HCT116 (cell line): ENCODE measurements at regions not wholly inside any gene's neighbourhood (a gene's known extent, or its start where the extent isn't known, plus 50 kb on each side); places are given as distances from the start of the nearest gene placed in this dataset.

Source experiments
- ATAC-seq: fragments of 200-7000 bp; cut with Tn5 transposase; 2 replicates; pipeline ENCODE4 v1.9.1; 2020; ENCODE audit warnings: mild to moderate bottlenecking, moderate library complexity
- BruUV-seq: library from RNA; stranded (reverse); fragments of 400-500 nt; replicated peaks from 2 replicates; lab custom pipeline; 2021; lab: Mats Ljungman, UMichigan
- CTCF ChIA-PET: fragments of 300-600 bp; sonication (Branson Sonifier 250); formaldehyde crosslinking; loops from one replicate; lab custom pipeline; 2021; ENCODE audit warnings: antibody characterized with exemption; lab: Charles Lee
- POLR2A ChIA-PET: fragments of 300-600, 350-600 bp; sonication (Branson Sonifier 250); formaldehyde crosslinking; loops from one replicate; lab custom pipeline; 2021; ENCODE audit warnings: antibody characterized with exemption; lab: Charles Lee
- RAD21 ChIA-PET, 2 experiments: fragments of 300-600 bp; sonication (Branson Sonifier 250); formaldehyde crosslinking; loops; one replicate each; lab custom pipeline; 2023; ENCODE audit warnings: low total read pairs in 2 of 2; ENCODE audit not compliant: uncharacterized antibody in 2 of 2, unreplicated experiment in 2 of 2, low non-redundant PET in 1 of 2; lab: Charles Lee
- DNase-seq: peaks from one replicate; pipeline ENCODE4 v3.0.0-alpha.2; 2010; ENCODE audit warnings: low read depth, low spot score
- H2AFZ ChIP-seq: fragments of 200-600 bp; shearing (Covaris generic), sonication (generic); 2 replicates; pipeline ENCODE4 v1.6.1; 2017; ENCODE audit warnings: low read depth, mixed run types, mixed read lengths, antibody characterized with exemption, low read length; ENCODE audit not compliant: poor library complexity, severe bottlenecking
- H3K27ac ChIP-seq: 2 replicates; pipeline ENCODE4 v1.5.1; 2012; ENCODE audit warnings: low read depth, low read length
- H3K27me3 ChIP-seq: fragments of 200-600 bp; sonication (generic); 2 replicates; pipeline ENCODE4 v1.6.1; 2016; ENCODE audit warnings: mixed run types, low read length, mixed read lengths; ENCODE audit not compliant: insufficient read depth
- H3K36me3 ChIP-seq, 2 experiments: fragments of 200-500 bp in 1 of 2; fragments of 200-600 bp in 1 of 2; sonication (Bioruptor generic) in 1 of 2; sonication (generic) in 1 of 2; 2 replicates each; pipeline versions ENCODE4 v1.5.1 to v1.6.1; 2014 to 2016; ENCODE audit warnings: low read length in 2 of 2, inconsistent platforms in 1 of 2, mixed read lengths in 1 of 2, mixed run types in 1 of 2; ENCODE audit not compliant: insufficient read depth in 2 of 2, control insufficient read depth in 1 of 2
- H3K4me1 ChIP-seq, 2 experiments: fragments of 200-600 bp in 1 of 2; sonication (generic) in 1 of 2; 2 replicates each; pipeline versions ENCODE4 v1.5.1 to v1.6.1; 2012 to 2017; ENCODE audit warnings: low read length in 2 of 2, inconsistent platforms in 1 of 2, mild to moderate bottlenecking in 1 of 2, mixed read lengths in 1 of 2, mixed run types in 1 of 2, moderate library complexity in 1 of 2; ENCODE audit not compliant: insufficient read depth in 2 of 2, control insufficient read depth in 1 of 2
- H3K4me2 ChIP-seq: fragments of 200-600 bp; sonication (generic); 2 replicates; pipeline ENCODE4 v1.6.1; 2017; ENCODE audit warnings: mixed run types, low read length, mixed read lengths
- H3K4me3 ChIP-seq, 2 experiments: fragments of 200-600 bp in 1 of 2; sonication (generic) in 1 of 2; replicated peaks in 1 of 2; 2 replicates each; pipeline ENCODE4 v1.5.1; 2011 to 2016; ENCODE audit warnings: low read length in 2 of 2, control low read depth in 1 of 2, low read depth in 1 of 2, mild to moderate bottlenecking in 1 of 2, mixed read lengths in 1 of 2, mixed run types in 1 of 2
- H3K79me2 ChIP-seq: fragments of 200-600 bp; sonication (generic); 2 replicates; pipeline ENCODE4 v1.6.1; 2017; ENCODE audit warnings: mild to moderate bottlenecking, mixed run types, low read length, moderate library complexity, mixed read lengths; ENCODE audit not compliant: insufficient read depth
- H3K9ac ChIP-seq: fragments of 200-600 bp; sonication (generic); 2 replicates; pipeline ENCODE4 v1.6.1; 2016; ENCODE audit warnings: low read length, mixed read lengths
- H3K9me2 ChIP-seq: fragments of 200-600 bp; sonication (generic), shearing (Covaris generic); 2 replicates; pipeline ENCODE4 v1.6.1; 2017; ENCODE audit warnings: mixed run types, mild to moderate bottlenecking, moderate library complexity; ENCODE audit not compliant: insufficient read depth
- H3K9me3 ChIP-seq, 2 experiments: fragments of 200-500 bp in 1 of 2; fragments of 200-600 bp in 1 of 2; sonication (Bioruptor generic) in 1 of 2; sonication (generic) in 1 of 2; 2 replicates each; pipeline ENCODE4 v1.6.1; 2014 to 2017; ENCODE audit warnings: low read length in 2 of 2, mixed read lengths in 2 of 2, inconsistent platforms in 1 of 2, low read depth in 1 of 2, mild to moderate bottlenecking in 1 of 2, mixed run types in 1 of 2, moderate library complexity in 1 of 2; ENCODE audit not compliant: control insufficient read depth in 1 of 2, insufficient read depth in 1 of 2
- H4K20me1 ChIP-seq: fragments of 200-600 bp; sonication (generic), shearing (Covaris generic); 2 replicates; pipeline ENCODE4 v1.6.1; 2017; ENCODE audit warnings: mixed run types, mild to moderate bottlenecking, moderate library complexity; ENCODE audit not compliant: insufficient read depth
- ATF3 ChIP-seq: IDR thresholded peaks from 2 replicates; pipeline ENCODE4 v1.6.1; 2012
- CEBPB ChIP-seq: IDR thresholded peaks from 2 replicates; pipeline ENCODE4 v1.6.1; 2012; ENCODE audit warnings: low read depth
- EZH2 ChIP-seq: fragments of 200-600 bp; sonication (generic); IDR thresholded peaks from 2 replicates; pipeline ENCODE4 v1.6.1; 2017; ENCODE audit warnings: antibody characterized with exemption, mixed run types
- EZH2phosphoT487 ChIP-seq: fragments of 200-600 bp; IDR thresholded peaks from 2 replicates; pipeline ENCODE4 v1.6.1; 2018; ENCODE audit warnings: antibody characterized with exemption, borderline replicate concordance
- RAD21 ChIP-seq: IDR thresholded peaks from 2 replicates; pipeline ENCODE4 v1.6.1; 2012; ENCODE audit warnings: low read depth, mild to moderate bottlenecking
- REST ChIP-seq: IDR thresholded peaks from 2 replicates; pipeline ENCODE4 v1.6.1; 2012; ENCODE audit warnings: low read depth
- SIN3A ChIP-seq: IDR thresholded peaks from 2 replicates; pipeline ENCODE4 v1.6.1; 2012; ENCODE audit warnings: low read depth
- SRF ChIP-seq: IDR thresholded peaks from 2 replicates; pipeline ENCODE4 v1.6.1; 2012; ENCODE audit warnings: low read depth
- ZBTB33 ChIP-seq: IDR thresholded peaks from 2 replicates; pipeline ENCODE4 v1.6.1; 2011; ENCODE audit warnings: mild to moderate bottlenecking, low read length, moderate library complexity; ENCODE audit not compliant: insufficient replicate concordance; ENCODE audit errors: extremely low read depth
- ZNF274 ChIP-seq: fragments of 200-500 bp; sonication (Bioruptor generic); IDR thresholded peaks from 2 replicates; pipeline ENCODE4 v1.6.1; 2014; ENCODE audit warnings: mild to moderate bottlenecking, low read depth, low read length, inconsistent platforms
- intact Hi-C: fragments of 100-400 bp; cut with micrococcal nuclease; formaldehyde crosslinking; loops from 2 replicates; pipeline ENCODE4 v1.10.0; 2022

GRCh38 chr7:19872094-19872493, 98.7 kb upstream of the TMEM196 start:
- no peak for ATAC-seq
- no peaks in the 10 kb centered on the region for H3K9me3 ChIP-seq
- H3K4me3 ChIP-seq: no peak overlapping the region
- intact Hi-C loops: no loop called here
- CTCF ChIA-PET: no interaction called here
- H3K27ac ChIP-seq: no peak overlapping the region
- no peak overlapping the region for H2AFZ ChIP-seq
- no peak overlapping the region for H3K4me2 ChIP-seq
- RAD21 ChIA-PET: no interaction called here
- H3K9ac ChIP-seq: no peak overlapping the region
- no peaks in the 10 kb centered on the region for H3K79me2 ChIP-seq
- H3K4me1 ChIP-seq: no peaks in the 10 kb centered on the region
- TF ChIP-seq CEBPB: no peak
- TF ChIP-seq ZNF274: no peak
- no peak for TF ChIP-seq SIN3A
- no peak for TF ChIP-seq REST
- no peak for TF ChIP-seq EZH2phosphoT487
- TF ChIP-seq ZBTB33: no peak
- no peak for TF ChIP-seq SRF
- no peak for TF ChIP-seq EZH2
- TF ChIP-seq RAD21: no peak
- TF ChIP-seq ATF3: no peak
- peaks cover 5% of the 10 kb centered on the region; the same call in 1 of the 2 replicates for H3K9me2 ChIP-seq
- POLR2A ChIA-PET: no interaction called here
- BruUV-seq: no TSS peak
- no peaks in the 10 kb centered on the region for H3K27me3 ChIP-seq
- H4K20me1 ChIP-seq: no peaks in the 10 kb centered on the region
- H3K36me3 ChIP-seq: no peaks in the 10 kb centered on the region
- no peak for DNase-seq
